GM23248 (cell line): ENCODE measurements at regions not wholly inside any gene's neighbourhood (a gene's known extent, or its start where the extent isn't known, plus 50 kb on each side); places are given as distances from the start of the nearest gene placed in this dataset.

Experiments used
- DNase-seq: peaks from one replicate; pipeline ENCODE4 v3.0.0-alpha.2; 2015
- H2AFZ ChIP-seq: fragments of 200-600 bp; sonication (generic); 2 replicates; pipeline ENCODE4 v1.6.1; 2016; ENCODE audit warnings: antibody characterized with exemption
- H3F3A ChIP-seq: fragments of 200-600 bp; sonication (generic); 2 replicates; pipeline ENCODE4 v1.6.1; 2016; ENCODE audit warnings: mild to moderate bottlenecking, antibody characterized with exemption, mixed run types; ENCODE audit not compliant: insufficient read depth
- H3K27ac ChIP-seq: fragments of 200-600 bp; sonication (generic); 2 replicates; pipeline ENCODE4 v1.5.1; 2016; ENCODE audit warnings: mild to moderate bottlenecking
- H3K27me3 ChIP-seq: fragments of 200-600 bp; sonication (generic); replicated peaks from 2 replicates; pipeline ENCODE4 v1.6.1; 2016; ENCODE audit warnings: mild to moderate bottlenecking; ENCODE audit not compliant: insufficient read depth
- H3K36me3 ChIP-seq: fragments of 200-600 bp; sonication (generic); 2 replicates; pipeline ENCODE4 v1.6.1; 2016; ENCODE audit warnings: low read depth, mild to moderate bottlenecking
- H3K4me1 ChIP-seq: fragments of 200-600 bp; sonication (generic); 2 replicates; pipeline ENCODE4 v1.6.1; 2016; ENCODE audit warnings: mild to moderate bottlenecking; ENCODE audit not compliant: insufficient read depth
- H3K4me2 ChIP-seq: fragments of 200-600 bp; sonication (generic); one replicate; pipeline ENCODE4 v1.6.1; 2016; ENCODE audit warnings: mild to moderate bottlenecking; ENCODE audit not compliant: unreplicated experiment
- H3K4me3 ChIP-seq: fragments of 200-600 bp; sonication (generic); 2 replicates; pipeline ENCODE4 v1.5.1; 2016; ENCODE audit warnings: mild to moderate bottlenecking
- H3K79me2 ChIP-seq: fragments of 200-600 bp; sonication (generic); 2 replicates; pipeline ENCODE4 v1.6.1; 2016; ENCODE audit warnings: mild to moderate bottlenecking; ENCODE audit not compliant: insufficient read depth
- H3K9ac ChIP-seq: fragments of 200-600 bp; sonication (generic); 2 replicates; pipeline ENCODE4 v1.6.1; 2016; ENCODE audit warnings: mild to moderate bottlenecking
- H3K9me2 ChIP-seq: fragments of 200-600 bp; sonication (generic); 2 replicates; pipeline ENCODE4 v1.6.1; 2016; ENCODE audit warnings: mixed run types, mild to moderate bottlenecking, moderate library complexity; ENCODE audit not compliant: insufficient read depth
- H3K9me3 ChIP-seq: fragments of 200-600 bp; sonication (generic); one replicate; pipeline ENCODE4 v1.6.1; 2017; ENCODE audit warnings: low read depth
- H4K20me1 ChIP-seq: fragments of 200-600 bp; sonication (generic); 2 replicates; pipeline ENCODE4 v1.6.0; 2016; ENCODE audit not compliant: insufficient read depth
- EZH2 ChIP-seq: fragments of 200-600 bp; sonication (generic); IDR thresholded peaks from 2 replicates; pipeline ENCODE4 v1.6.1; 2018; ENCODE audit warnings: antibody characterized with exemption, mild to moderate bottlenecking; ENCODE audit not compliant: insufficient read depth, poor library complexity, severe bottlenecking
- EZH2phosphoT487 ChIP-seq: fragments of 200-600 bp; sonication (generic); IDR thresholded peaks from 2 replicates; pipeline ENCODE4 v1.6.1; 2018; ENCODE audit warnings: antibody characterized with exemption, moderate library complexity, mild to moderate bottlenecking, low read depth; ENCODE audit not compliant: insufficient read depth
- WGBS, 2 experiments: methylation state at CpG; one replicate each; pipeline ENCODE4 v1.1.6; 2015 to 2017; ENCODE audit warnings: low lambda C conversion rate in 2 of 2, low coverage in 1 of 2; ENCODE audit errors: missing lambda C conversion rate in 2 of 2; 5-methylcytosine and 5-hydroxymethylcytosine counted together
- in situ Hi-C: fragments of 300-500 bp; cut with MboI; formaldehyde crosslinking; loops from 2 replicates; pipeline ENCODE4 v1.15.0; 2020

DNA sequence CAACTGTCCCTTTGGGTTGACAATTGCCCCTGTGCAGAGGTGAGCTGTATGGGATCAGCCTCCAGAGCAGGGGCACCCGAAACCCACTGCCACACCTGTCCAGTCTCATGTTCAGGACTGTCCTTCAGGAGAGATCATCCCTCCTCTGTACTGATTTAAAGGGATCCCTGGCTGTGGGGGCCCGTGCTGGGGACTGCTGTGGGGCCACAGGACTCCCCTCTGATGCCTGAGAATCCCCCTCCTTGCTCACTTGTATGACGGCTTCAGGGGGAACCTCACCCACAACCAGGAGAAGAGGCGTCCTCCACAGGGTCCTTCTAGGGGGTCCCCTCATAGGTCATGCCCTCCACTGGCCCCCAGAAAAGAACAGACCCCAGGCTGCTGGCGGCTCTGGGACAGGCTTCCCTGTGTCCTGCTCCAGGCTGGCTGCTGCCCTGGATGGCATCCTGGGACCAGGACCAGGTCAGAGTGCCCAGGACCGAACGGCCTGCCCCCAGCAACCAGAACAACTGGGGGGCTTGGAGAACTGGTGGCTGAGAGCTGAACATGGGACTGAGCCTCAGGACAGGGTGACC lies 77.5 kb upstream of the ACTRT2 start:
- H3K4me1 ChIP-seq: no peaks in the 10 kb centered on the region
- no peaks in the 10 kb centered on the region for H3K36me3 ChIP-seq
- no peaks in the 10 kb centered on the region for H3K9me2 ChIP-seq
- H2AFZ ChIP-seq: no peak overlapping the region
- no peak overlapping the region for H3K9ac ChIP-seq
- no peaks in the 10 kb centered on the region for H4K20me1 ChIP-seq
- no peak overlapping the region for H3K27ac ChIP-seq
- no peak for DNase-seq
- H3F3A ChIP-seq: no peaks in the 10 kb centered on the region
- H3K27me3 ChIP-seq: no peaks in the 10 kb centered on the region
- TF ChIP-seq EZH2 (no peak), EZH2phosphoT487 (no peak)
- 14 to 23% methylated on average over 6 to 7 of the region's 7 CpGs for WGBS, 2 experiments
- no peaks in the 10 kb centered on the region for H3K79me2 ChIP-seq
- no peak overlapping the region for H3K4me3 ChIP-seq
- H3K9me3 ChIP-seq: no peaks in the 10 kb centered on the region
- in situ Hi-C loops: no loop called here
- H3K4me2 ChIP-seq: no peak overlapping the region

- no peaks in the 10 kb centered on the region for H3K79me2 ChIP-seq
These were observed 76.6 kb upstream of the ACTRT2 start for GRCh38 chr1:2944705-2945104.

GRCh38 chr1:2945821-2946231 lies 75.4 kb upstream of the ACTRT2 start:
- Histone ChIP-seq H3K9me2 (no peaks in the 10 kb centered on the region), H3K36me3 (no peaks in the 10 kb centered on the region), H4K20me1 (no peaks in the 10 kb centered on the region), H2AFZ (no peak overlapping the region), H3K27ac (no peak overlapping the region), H3K9me3 (no peaks in the 10 kb centered on the region), H3K9ac (no peak overlapping the region), H3K4me3 (no peak overlapping the region), H3F3A (no peaks in the 10 kb centered on the region), H3K27me3 (no peaks in the 10 kb centered on the region), H3K4me1 (no peaks in the 10 kb centered on the region), H3K79me2 (no peaks in the 10 kb centered on the region), H3K4me2 (no peak overlapping the region)
- in situ Hi-C loops: no loop called here
- 50 to 54% methylated on average over 10 to 13 of the region's 13 CpGs for WGBS, 2 experiments
- TF ChIP-seq EZH2 (no peak), EZH2phosphoT487 (no peak)
- DNase-seq: no peak

More at GRCh38 chr1:2944705-2945104, 76.6 kb upstream of the ACTRT2 start:
- WGBS, 2 experiments: 27 to 40% methylated on average over 4 of the region's 4 CpGs
- Histone ChIP-seq H3K4me1 (no peaks in the 10 kb centered on the region), H3K27ac (no peak overlapping the region), H3K27me3 (no peaks in the 10 kb centered on the region), H4K20me1 (no peaks in the 10 kb centered on the region), H3K36me3 (no peaks in the 10 kb centered on the region), H3K9me2 (no peaks in the 10 kb centered on the region), H2AFZ (no peak overlapping the region), H3K9me3 (no peaks in the 10 kb centered on the region), H3K4me3 (no peak overlapping the region), H3K9ac (no peak overlapping the region), H3F3A (no peaks in the 10 kb centered on the region), H3K4me2 (no peak overlapping the region)
- no peak for TF ChIP-seq EZH2phosphoT487
- no peak for TF ChIP-seq EZH2
- in situ Hi-C loops: no loop called here
- DNase-seq: no peak

GRCh38 chr1:2946291-2946690 lies 75.0 kb upstream of the ACTRT2 start:
- Histone ChIP-seq H3K9me3 (no peaks in the 10 kb centered on the region), H2AFZ (no peak overlapping the region), H3K27ac (no peak overlapping the region), H3K4me2 (no peak overlapping the region), H3K9ac (no peak overlapping the region), H3K4me3 (no peak overlapping the region), H3K79me2 (no peaks in the 10 kb centered on the region), H3K27me3 (no peaks in the 10 kb centered on the region), H3K4me1 (no peaks in the 10 kb centered on the region), H3K36me3 (no peaks in the 10 kb centered on the region), H3F3A (no peaks in the 10 kb centered on the region), H3K9me2 (no peaks in the 10 kb centered on the region), H4K20me1 (no peaks in the 10 kb centered on the region)
- TF ChIP-seq EZH2: no peak
- no peak for TF ChIP-seq EZH2phosphoT487
- WGBS, 2 experiments: 40 to 44% methylated on average over 15 to 16 of the region's 16 CpGs
- DNase-seq: no peak
- in situ Hi-C loops: no loop called here
